Transverse colon (tissue), 4 donors: ENCODE measurements at regions not wholly inside any gene's neighbourhood (a gene's known extent, or its start where the extent isn't known, plus 50 kb on each side); places are given as distances from the start of the nearest gene placed in this dataset.

Source experiments
- DNase-seq: peaks from one replicate; pipeline ENCODE4 v3.0.0-alpha.2; 2019
- H3K27ac ChIP-seq, 4 donors: fragments of 200-600 bp; sonication (generic); 2 replicates each; pipeline ENCODE4 v1.5.1; 2016 to 2018; ENCODE audit warnings: inconsistent platforms in 4 of 4
- H3K27me3 ChIP-seq: fragments of 200-600 bp; sonication (generic); 2 replicates; pipeline ENCODE4 v1.5.1; 2017; ENCODE audit warnings: inconsistent platforms
- H3K36me3 ChIP-seq, 4 donors: fragments of 200-600 bp; sonication (generic); 2 replicates each; pipeline ENCODE4 v1.5.1; 2017 to 2019; ENCODE audit warnings: inconsistent platforms in 4 of 4
- H3K4me1 ChIP-seq, 4 donors: fragments of 200-600 bp; sonication (generic); 2 replicates each; pipeline ENCODE4 v1.5.1; 2017 to 2020; ENCODE audit warnings: inconsistent platforms in 4 of 4
- H3K4me3 ChIP-seq, 4 donors: fragments of 200-600 bp; sonication (generic); 1 replicate in 1 of 4; 2 replicates in 3 of 4; pipeline versions ENCODE4 v1.5.1 to v1.6.1; 2017 to 2019; ENCODE audit warnings: inconsistent platforms in 4 of 4
- H3K9me3 ChIP-seq, 2 donors: fragments of 200-600 bp; sonication (generic); 2 replicates each; pipeline ENCODE4 v1.5.1; 2017 to 2019; ENCODE audit warnings: inconsistent platforms in 2 of 2
- EP300 ChIP-seq: sonication (generic); formaldehyde crosslinking; IDR thresholded peaks from one replicate; pipeline ENCODE4 v1.6.1; 2017; ENCODE audit warnings: antibody characterized with exemption, low read depth
- POLR2A ChIP-seq: fragments of 450-650 bp; IDR thresholded peaks from one replicate; pipeline ENCODE4 v1.6.1; 2016; ENCODE audit warnings: antibody characterized with exemption, mild to moderate bottlenecking, moderate library complexity
- POLR2AphosphoS5 ChIP-seq, 3 donors: sonication (generic); formaldehyde crosslinking; IDR thresholded peaks; one replicate each; pipeline ENCODE4 v1.6.1; 2016; ENCODE audit warnings: antibody characterized with exemption in 3 of 3
- WGBS, 2 donors: methylation state at CpG; one replicate each; pipeline ENCODE4 v1.1.5; 2018; ENCODE audit warnings: low coverage in 1 of 2; 5-methylcytosine and 5-hydroxymethylcytosine counted together
- in situ Hi-C, 4 donors: fragments of 200-750 bp; cut with MboI; loops; one replicate each; pipeline versions ENCODE4 v1.15.0 to v1.15.1; 2017; ENCODE audit warnings: low sequenced_read_pairs in 3 of 4, low pct_ligation_motif_present in 1 of 4, low pct_unique_long_range_greater_than_20kb in 1 of 4
- intact Hi-C: fragments of 100-400 bp; cut with DNase I; formaldehyde crosslinking; loops from one replicate; pipeline ENCODE4 v1.15.1; 2023; ENCODE audit warnings: low total_unique reads
- TF ChIP-seq, protein P1 (sequence below), 5 experiments: fragments of 200-600 bp in 3 of 5; fragments of 450-650 bp in 2 of 5; sonication (generic) in 3 of 5; IDR thresholded peaks; 1 replicate in 2 of 5; 2 replicates in 3 of 5; pipeline ENCODE4 v1.5.1; 2016 to 2017; ENCODE audit warnings: antibody characterized with exemption in 5 of 5, inconsistent platforms in 3 of 5, mild to moderate bottlenecking in 2 of 5, moderate library complexity in 1 of 5

DNA sequence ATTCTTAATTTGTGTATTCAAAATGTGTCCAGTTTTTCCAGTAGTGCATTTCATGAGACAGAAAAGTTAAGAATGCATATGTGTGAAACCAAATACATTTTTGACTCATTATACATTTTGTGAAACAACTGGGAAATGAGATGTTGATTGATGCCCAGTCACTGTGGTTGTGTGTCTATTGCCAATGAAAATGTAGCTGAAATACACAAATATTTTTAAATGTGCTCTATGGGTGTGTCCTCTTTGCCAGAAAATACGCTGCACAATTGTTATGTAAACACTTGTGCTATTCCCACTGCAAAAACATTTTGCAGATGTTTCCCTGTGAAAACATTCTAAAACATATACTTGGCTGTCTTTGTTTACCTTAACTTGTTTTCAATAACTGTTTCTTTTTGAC lies 395.2 kb downstream of the TFEC start:
- no peaks in the 10 kb centered on the region for H3K9me3 ChIP-seq
- H3K4me1 ChIP-seq = no peaks in the 10 kb centered on the region
- intact Hi-C loops (no loop called here), in situ Hi-C loops (no loop called here)
- no peak overlapping the region for H3K4me3 ChIP-seq
- no peak for TF ChIP-seq EP300
- TF ChIP-seq POLR2A = no peak
- TF ChIP-seq, protein P1, sequence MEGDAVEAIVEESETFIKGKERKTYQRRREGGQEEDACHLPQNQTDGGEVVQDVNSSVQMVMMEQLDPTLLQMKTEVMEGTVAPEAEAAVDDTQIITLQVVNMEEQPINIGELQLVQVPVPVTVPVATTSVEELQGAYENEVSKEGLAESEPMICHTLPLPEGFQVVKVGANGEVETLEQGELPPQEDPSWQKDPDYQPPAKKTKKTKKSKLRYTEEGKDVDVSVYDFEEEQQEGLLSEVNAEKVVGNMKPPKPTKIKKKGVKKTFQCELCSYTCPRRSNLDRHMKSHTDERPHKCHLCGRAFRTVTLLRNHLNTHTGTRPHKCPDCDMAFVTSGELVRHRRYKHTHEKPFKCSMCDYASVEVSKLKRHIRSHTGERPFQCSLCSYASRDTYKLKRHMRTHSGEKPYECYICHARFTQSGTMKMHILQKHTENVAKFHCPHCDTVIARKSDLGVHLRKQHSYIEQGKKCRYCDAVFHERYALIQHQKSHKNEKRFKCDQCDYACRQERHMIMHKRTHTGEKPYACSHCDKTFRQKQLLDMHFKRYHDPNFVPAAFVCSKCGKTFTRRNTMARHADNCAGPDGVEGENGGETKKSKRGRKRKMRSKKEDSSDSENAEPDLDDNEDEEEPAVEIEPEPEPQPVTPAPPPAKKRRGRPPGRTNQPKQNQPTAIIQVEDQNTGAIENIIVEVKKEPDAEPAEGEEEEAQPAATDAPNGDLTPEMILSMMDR (IDR thresholded peaks at IDR 0.05) = no peak
- TF ChIP-seq POLR2AphosphoS5 (IDR thresholded peaks at IDR 0.05) = no peak
- 25 to 43% methylated on average over 1 of the region's 1 CpG for WGBS, 2 donors
- H3K27ac ChIP-seq = no peak overlapping the region
- no peaks in the 10 kb centered on the region for H3K36me3 ChIP-seq
- DNase-seq = no peak
- no peaks in the 10 kb centered on the region for H3K27me3 ChIP-seq

DNA sequence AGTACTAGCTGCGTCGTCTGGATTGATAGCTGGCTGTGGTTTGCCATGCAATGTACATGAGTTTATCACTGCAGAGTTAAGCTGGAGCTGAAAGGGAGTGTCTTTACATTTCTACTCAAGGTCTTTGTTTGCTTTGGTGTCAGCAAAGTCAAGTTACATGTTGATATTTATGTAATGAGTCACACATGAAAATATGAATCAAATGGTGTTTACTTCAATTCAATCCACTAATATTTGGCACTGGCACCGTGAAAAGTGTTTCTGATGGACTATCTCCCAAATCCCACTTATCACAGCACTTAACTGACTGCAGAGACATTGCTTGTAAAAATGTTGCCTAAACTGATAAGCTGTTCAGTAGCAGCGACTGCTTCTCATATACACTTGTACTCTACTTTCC lies 395.9 kb downstream of the TFEC start:
- in situ Hi-C loops = no loop called here
- TF ChIP-seq EP300 (no peak), POLR2A (no peak), POLR2AphosphoS5 (IDR thresholded peaks at IDR 0.05) (no peak)
- TF ChIP-seq, protein P1 (IDR thresholded peaks at IDR 0.05) = no peak
- Histone ChIP-seq H3K4me1 (no peaks in the 10 kb centered on the region), H3K36me3 (no peaks in the 10 kb centered on the region), H3K27ac (no peak overlapping the region), H3K9me3 (no peaks in the 10 kb centered on the region), H3K4me3 (no peak overlapping the region), H3K27me3 (no peaks in the 10 kb centered on the region)
- 25 to 32% methylated on average over 4 of the region's 4 CpGs for WGBS, 2 donors
- intact Hi-C loops = no loop called here
- DNase-seq = no peak

DNA sequence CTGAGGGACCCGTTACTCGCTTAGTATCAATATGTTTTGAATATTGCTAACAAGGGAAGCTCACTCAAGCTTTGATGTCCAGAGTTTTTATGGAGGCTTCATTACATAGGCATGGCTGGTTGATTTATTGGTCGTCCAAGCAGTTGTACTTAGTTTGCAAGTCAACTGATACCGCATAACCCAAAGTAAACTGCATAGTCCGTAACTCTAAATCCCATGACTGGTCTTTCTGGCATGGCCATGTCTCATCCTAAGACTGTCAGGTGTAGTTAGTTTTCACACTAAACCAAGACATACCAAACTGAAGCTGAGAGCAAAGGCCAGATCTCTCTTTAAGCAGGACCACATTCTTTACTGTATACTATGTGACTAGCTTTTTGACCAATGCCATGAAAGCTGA lies 397.9 kb downstream of the TFEC start:
- TF ChIP-seq POLR2A (no peak), EP300 (no peak), POLR2AphosphoS5 (IDR thresholded peaks at IDR 0.05) (no peak)
- TF ChIP-seq, protein P1 (IDR thresholded peaks at IDR 0.05) = no peak
- no peaks in the 10 kb centered on the region for H3K9me3 ChIP-seq
- H3K4me1 ChIP-seq = no peaks in the 10 kb centered on the region
- in situ Hi-C loops = no loop called here
- 80 to 86% methylated on average over 4 to 5 of the region's 5 CpGs for WGBS, 2 donors
- no peaks in the 10 kb centered on the region for H3K36me3 ChIP-seq
- no peaks in the 10 kb centered on the region for H3K27me3 ChIP-seq
- no peak for DNase-seq
- no peak overlapping the region for H3K27ac ChIP-seq
- H3K4me3 ChIP-seq = no peak overlapping the region
- intact Hi-C loops = no loop called here

DNA sequence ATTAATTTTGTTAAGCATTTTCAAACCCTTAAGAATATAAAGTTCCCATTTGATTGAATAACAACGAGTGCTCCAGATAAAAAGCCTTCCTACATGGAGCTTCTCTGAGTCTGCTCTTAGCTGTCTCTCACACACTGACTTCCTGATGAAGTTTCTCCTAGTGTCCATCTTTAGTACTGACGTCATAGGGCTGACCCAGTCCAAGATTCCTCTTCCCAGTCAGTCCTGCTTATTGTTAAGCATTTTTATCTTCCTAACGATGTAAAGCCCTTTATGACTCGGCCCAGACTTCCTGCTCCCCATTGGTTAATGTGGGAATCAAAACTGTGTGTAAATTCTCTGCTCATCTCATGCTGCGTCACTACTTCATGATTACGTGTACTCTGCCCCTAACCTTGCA lies 398.8 kb downstream of the TFEC start:
- in situ Hi-C loops = no loop called here
- H3K36me3 ChIP-seq = no peaks in the 10 kb centered on the region
- WGBS, 2 donors = 64 to 69% methylated on average over 6 of the region's 6 CpGs
- TF ChIP-seq EP300 (no peak), POLR2AphosphoS5 (IDR thresholded peaks at IDR 0.05) (no peak), POLR2A (no peak)
- TF ChIP-seq, protein P1 (IDR thresholded peaks at IDR 0.05) = no peak
- H3K27me3 ChIP-seq = no peaks in the 10 kb centered on the region
- no peaks in the 10 kb centered on the region for H3K4me1 ChIP-seq
- DNase-seq = no peak
- H3K9me3 ChIP-seq = no peaks in the 10 kb centered on the region
- intact Hi-C loops = no loop called here
- H3K27ac ChIP-seq = no peak overlapping the region
- no peak overlapping the region for H3K4me3 ChIP-seq
